Heart right ventricle (tissue), 16 donors: ENCODE measurements at regions not wholly inside any gene's neighbourhood (a gene's known extent, or its start where the extent isn't known, plus 50 kb on each side); places are given as distances from the start of the nearest gene placed in this dataset.

Source experiments
- ATAC-seq, 8 donors: fragments of 200-7000 bp; cut with Tn5 transposase; one replicate each; pipeline ENCODE4 v1.9.1; 2020; ENCODE audit warnings: mild to moderate bottlenecking in 8 of 8, moderate library complexity in 8 of 8, moderate number of reproducible peaks in 1 of 8
- DNase-seq, 2 donors: peaks; one replicate each; pipeline ENCODE4 v3.0.0-alpha.2; 2020
- H3K27ac ChIP-seq, 10 donors: fragments of 200-600 bp; sonication (generic) in 2 of 10; one replicate each; pipeline versions ENCODE4 v1.5.0 to v1.8.0; 2020 to 2022; ENCODE audit warnings: mild to moderate bottlenecking in 3 of 10
- H3K27me3 ChIP-seq, 7 donors: fragments of 200-600 bp; one replicate each; pipeline ENCODE4 v1.8.0; 2021 to 2022; ENCODE audit warnings: mild to moderate bottlenecking in 2 of 7
- H3K36me3 ChIP-seq, 9 donors: fragments of 200-600 bp; sonication (generic) in 1 of 9; one replicate each; pipeline versions ENCODE4 v1.5.0 to v1.8.0; 2020 to 2022; ENCODE audit warnings: mild to moderate bottlenecking in 2 of 9
- H3K4me1 ChIP-seq, 9 donors: fragments of 200-600 bp; sonication (generic) in 1 of 9; one replicate each; pipeline versions ENCODE4 v1.5.0 to v1.8.0; 2020 to 2022; ENCODE audit warnings: mild to moderate bottlenecking in 4 of 9
- H3K4me3 ChIP-seq, 10 donors: fragments of 200-600 bp; sonication (generic) in 2 of 10; one replicate each; pipeline versions ENCODE4 v1.5.0 to v1.8.0; 2020 to 2022; ENCODE audit warnings: mild to moderate bottlenecking in 7 of 10, moderate library complexity in 2 of 10
- H3K9me3 ChIP-seq, 11 donors: fragments of 200-600 bp in 10 of 11; sonication (generic) in 2 of 11; one replicate each; pipeline versions ENCODE4 v1.5.0 to v1.8.0; 2013 to 2022; ENCODE audit warnings: mild to moderate bottlenecking in 2 of 11, control low read depth in 1 of 11, moderate library complexity in 1 of 11
- CTCF ChIP-seq, 9 donors: fragments of 200-600 bp; sonication (generic) in 2 of 9; IDR thresholded peaks; one replicate each; pipeline versions ENCODE4 v1.5.0 to v1.8.0; 2021 to 2022; ENCODE audit warnings: antibody characterized with exemption in 9 of 9, mild to moderate bottlenecking in 5 of 9, moderate library complexity in 1 of 9
- WGBS, 2 donors: extraction: QIAGEN DNeasy Blood & Tissue Kit; methylation state at CpG; one replicate each; pipeline ENCODE4 v1.1.7; 2013; ENCODE audit warnings: inconsistent platforms in 1 of 2; 5-methylcytosine and 5-hydroxymethylcytosine counted together
- intact Hi-C, 10 donors: fragments of 100-400 bp; cut with DNase I; formaldehyde crosslinking; loops; one replicate each; pipeline versions ENCODE4 v1.11.1 to v1.14.2; 2022
- donor health status: Arrhythmogenic right ventricular cardiomyopathy.
- donor health status: ischemic (EF 13 %, LVEDD 7.1; RV severe dilation, severe dysfunction).
- donor health status: healthy with polysubstance abuse.
- donor health status: DM: no; HTN: yes; CAD: no.
- donor health status: DM: no; HTN: no; CAD: no.
- donor health status: ischemic (EF 25% LVEDD 6.9; RV normal size, moderate dysfunction).
- donor health status: ischemic (EF 25% LVEDD 5.7; RV mildly dilated, moderate dysfunction).
- donor health status: healthy.
- donor health status: DM: yes; HTN: yes; CAD: no.
- donor health status: Ischemic cardiomyopathy.
- donor health status: ischemic (EF 35%, LVEDD 5.7; RV mildly dilated, moderate dysfunction).
- donor health status: nonischemic (EF 11% LVEDD 7.7; RV severe dilation, severe dysfunction).
- donor health status: DM: yes; HTN: yes; CAD: no.
- donor health status: PGD.
- donor health status: ischemic (EF 29% LVEDD 5.4; RV normal size, mild dysfunction).
- donor health status: nonischemic (EF 23%, LVEDD 6.1; RV moderate dilation, normal function).

- Histone ChIP-seq H3K4me1 (no peaks in the 10 kb centered on the region), H3K9me3 (peaks cover 0 to 20% (median 0%) of the 10 kb centered on the region in 11 donors), H3K36me3 (no peaks in the 10 kb centered on the region), H3K27me3 (no peaks in the 10 kb centered on the region), H3K4me3 (no peak overlapping the region), H3K27ac (no peak overlapping the region)
- no peak for TF ChIP-seq CTCF (IDR thresholded peaks at IDR 0.05)
- intact Hi-C loops, result no loop called here
- no peak for DNase-seq
- 76 to 77% methylated on average over 5 of the region's 5 CpGs for WGBS, 2 donors
- no peak for ATAC-seq
These were observed 1123.9 kb upstream of the PCDH7 start for GRCh38 chr4:29596228-29596627.

GRCh38 chr4:29619168-29619567 lies 1101.0 kb upstream of the PCDH7 start:
- 65 to 70% methylated on average over 2 of the region's 2 CpGs for WGBS, 2 donors
- no peaks in the 10 kb centered on the region for H3K36me3 ChIP-seq
- no peaks in the 10 kb centered on the region for H3K4me1 ChIP-seq
- no peak overlapping the region for H3K27ac ChIP-seq
- DNase-seq, result no peak
- no peaks in the 10 kb centered on the region for H3K27me3 ChIP-seq
- no peaks in the 10 kb centered on the region for H3K9me3 ChIP-seq
- no peak for ATAC-seq
- no peak for TF ChIP-seq CTCF (IDR thresholded peaks at IDR 0.05)
- H3K4me3 ChIP-seq, result no peak overlapping the region
- intact Hi-C loops, result no loop called here

DNA sequence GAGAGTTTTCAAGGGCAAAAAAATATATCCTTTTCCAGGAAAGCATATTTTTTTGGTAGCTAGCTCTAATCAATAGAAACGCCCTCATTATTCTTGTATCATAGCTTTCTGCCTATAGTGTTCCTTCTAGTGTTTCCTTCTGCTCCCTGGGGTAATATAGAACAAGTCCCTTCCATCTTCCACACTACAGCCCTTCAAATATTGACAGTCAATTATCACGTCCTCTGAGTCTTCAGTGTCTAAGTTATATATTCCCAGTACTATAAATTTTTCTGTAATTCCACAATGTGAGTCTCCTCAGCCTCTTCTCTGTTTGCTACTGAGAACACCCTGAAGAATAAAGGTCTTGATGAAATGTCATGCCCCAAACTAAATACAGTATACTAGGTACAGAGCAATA lies 1088.0 kb upstream of the PCDH7 start:
- no peak overlapping the region for H3K4me3 ChIP-seq
- WGBS, 2 donors, result 35 to 37% methylated on average over 2 of the region's 2 CpGs
- no peaks in the 10 kb centered on the region for H3K9me3 ChIP-seq
- no peak for DNase-seq
- intact Hi-C loops, result no loop called here
- H3K27ac ChIP-seq, result no peak overlapping the region
- H3K27me3 ChIP-seq, result no peaks in the 10 kb centered on the region
- no peaks in the 10 kb centered on the region for H3K4me1 ChIP-seq
- no peak for ATAC-seq
- no peak for TF ChIP-seq CTCF (IDR thresholded peaks at IDR 0.05)
- no peaks in the 10 kb centered on the region for H3K36me3 ChIP-seq

- H3K36me3 ChIP-seq, result no peaks in the 10 kb centered on the region
- TF ChIP-seq CTCF (IDR thresholded peaks at IDR 0.05), result no peak
- DNase-seq, result no peak
- no peaks in the 10 kb centered on the region for H3K9me3 ChIP-seq
- intact Hi-C loops, result no loop called here
- H3K4me1 ChIP-seq, result no peaks in the 10 kb centered on the region
- WGBS, 2 donors, result 43 to 44% methylated on average over 3 of the region's 3 CpGs
- no peaks in the 10 kb centered on the region for H3K27me3 ChIP-seq
- H3K27ac ChIP-seq, result no peak overlapping the region
- no peak for ATAC-seq
- H3K4me3 ChIP-seq, result no peak overlapping the region
These were observed 1083.2 kb upstream of the PCDH7 start for GRCh38 chr4:29636961-29637360.

- Histone ChIP-seq H3K4me3 (no peak overlapping the region), H3K27me3 (no peaks in the 10 kb centered on the region), H3K9me3 (no peaks in the 10 kb centered on the region), H3K27ac (no peak overlapping the region), H3K36me3 (no peaks in the 10 kb centered on the region), H3K4me1 (no peaks in the 10 kb centered on the region)
- ATAC-seq (no peak), DNase-seq (no peak)
- no peak for TF ChIP-seq CTCF (IDR thresholded peaks at IDR 0.05)
- WGBS, 2 donors, result 65 to 67% methylated on average over 6 of the region's 6 CpGs
- intact Hi-C loops, result no loop called here
These were observed 1066.9 kb upstream of the PCDH7 start for GRCh38 chr4:29653221-29653620.
